ENCODE measurements at regions not wholly inside any gene's neighbourhood (a gene's known extent, or its start where the extent isn't known, plus 50 kb on each side); places are given as distances from the start of the nearest gene placed in this dataset.

- TF ChIP-seq CTCF (IDR thresholded peaks at IDR 0.05): no peak
- TF ChIP-seq POLR2AphosphoS5 (IDR thresholded peaks at IDR 0.05): no peak
Observed at GRCh38 chr7:101705331-101705730, 76.2 kb upstream of the MYL10 start.
